Activated naive CD8-positive, alpha-beta T cell treated with anti-CD3 and anti-CD28 coated beads, Interleukin-2, amount 10 ng/mL, durations not matched to agents 7 days and 5 days (primary cell): ENCODE measurements at regions not wholly inside any gene's neighbourhood (a gene's known extent, or its start where the extent isn't known, plus 50 kb on each side); places are given as distances from the start of the nearest gene placed in this dataset.
"Not testable (repeated sequence)": the region's sequence is repeated elsewhere in the genome, so short reads cannot be mapped to it uniquely, and the experiment has no call there.

Source experiments
- ATAC-seq: fragments of 150-1000 bp; cut with Tn5 transposase; one replicate; pipeline ENCODE4 v1.10.0; 2021; ENCODE audit warnings: low read depth, moderate library complexity
- POLR2A ChIA-PET: fragments of 350-600 bp; sonication (Branson Sonifier 250); formaldehyde crosslinking; loops from one replicate; lab custom pipeline; 2021; ENCODE audit warnings: antibody characterized with exemption; lab: Charles Lee
- DNase-seq: peaks from one replicate; pipeline ENCODE4 v3.0.0; 2021
- H3K27ac Mint-ChIP-seq: one replicate; pipeline ENCODE4 v1.8.0; 2022; ENCODE audit warnings: mild to moderate bottlenecking, mixed read lengths
- H3K27me3 Mint-ChIP-seq: one replicate; pipeline ENCODE4 v1.8.0; 2022; ENCODE audit warnings: mild to moderate bottlenecking, moderate library complexity, mixed read lengths
- H3K36me3 Mint-ChIP-seq: one replicate; pipeline ENCODE4 v1.8.0; 2021; ENCODE audit warnings: mild to moderate bottlenecking, mixed read lengths
- H3K4me1 Mint-ChIP-seq: one replicate; pipeline ENCODE4 v1.8.0; 2021; ENCODE audit warnings: mixed read lengths
- H3K4me3 Mint-ChIP-seq: one replicate; pipeline ENCODE4 v1.8.0; 2022; ENCODE audit warnings: mild to moderate bottlenecking, moderate library complexity, mixed read lengths
- H3K9me3 Mint-ChIP-seq: one replicate; pipeline ENCODE4 v1.8.0; 2021; ENCODE audit warnings: mixed read lengths

DNA sequence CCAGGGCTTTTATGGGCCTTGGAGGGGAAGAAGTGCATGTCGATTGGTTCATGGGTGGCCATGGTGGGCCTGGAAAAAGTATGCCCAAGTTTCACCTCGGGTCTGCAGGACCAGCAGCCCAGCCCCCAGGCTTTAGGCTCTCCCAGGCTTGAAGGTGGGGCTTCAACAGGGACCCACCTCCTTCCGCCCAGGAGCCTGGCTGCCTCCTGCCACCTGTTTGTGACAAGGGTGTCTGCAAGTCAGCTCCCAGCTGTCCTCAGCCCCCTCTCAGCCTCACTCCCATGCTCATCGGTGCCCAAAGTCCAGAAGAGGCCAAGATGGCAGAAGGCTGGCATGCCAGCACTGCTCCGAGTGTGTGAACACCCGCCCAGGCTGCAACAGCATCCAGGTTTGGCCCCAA is 1063.2 kb upstream of the ACO1 start:
- DNase-seq, result no peak
- POLR2A ChIA-PET, result no interaction called here
- Mint-ChIP-seq H3K9me3 (no peaks in the 10 kb centered on the region), H3K27me3 (no peaks in the 10 kb centered on the region), H3K4me1 (peaks cover 7% of the 10 kb centered on the region), H3K27ac (no peak overlapping the region), H3K4me3 (no peak overlapping the region), H3K36me3 (no peaks in the 10 kb centered on the region)
- no peak for ATAC-seq

DNA sequence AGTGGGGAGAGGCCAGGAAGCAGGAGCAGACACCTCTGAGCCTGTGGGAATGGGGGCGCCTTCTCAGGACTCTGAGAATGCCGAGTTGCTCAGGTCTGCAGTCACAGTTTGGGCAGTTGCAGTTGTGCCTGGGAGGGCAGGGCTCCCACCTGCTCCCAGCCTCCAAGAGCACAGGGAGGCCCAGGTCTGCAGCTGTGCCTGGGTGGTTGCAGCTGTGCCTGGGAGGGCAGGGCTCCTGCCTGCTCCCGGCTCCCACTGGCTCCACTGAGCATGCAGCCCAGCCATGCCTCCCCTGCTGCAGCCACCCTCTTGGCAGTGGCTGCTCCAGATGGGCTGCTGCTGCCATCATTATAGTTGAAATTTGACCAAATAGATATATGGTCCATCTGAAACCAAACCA is 1062.8 kb upstream of the ACO1 start:
- Mint-ChIP-seq H3K4me1 (peaks cover 7% of the 10 kb centered on the region), H3K9me3 (peaks cover 3% of the 10 kb centered on the region), H3K27me3 (no peaks in the 10 kb centered on the region), H3K4me3 (no peak overlapping the region), H3K27ac (no peak overlapping the region), H3K36me3 (no peaks in the 10 kb centered on the region)
- POLR2A ChIA-PET, result no interaction called here
- DNase-seq (no peak), ATAC-seq (no peak)

DNA sequence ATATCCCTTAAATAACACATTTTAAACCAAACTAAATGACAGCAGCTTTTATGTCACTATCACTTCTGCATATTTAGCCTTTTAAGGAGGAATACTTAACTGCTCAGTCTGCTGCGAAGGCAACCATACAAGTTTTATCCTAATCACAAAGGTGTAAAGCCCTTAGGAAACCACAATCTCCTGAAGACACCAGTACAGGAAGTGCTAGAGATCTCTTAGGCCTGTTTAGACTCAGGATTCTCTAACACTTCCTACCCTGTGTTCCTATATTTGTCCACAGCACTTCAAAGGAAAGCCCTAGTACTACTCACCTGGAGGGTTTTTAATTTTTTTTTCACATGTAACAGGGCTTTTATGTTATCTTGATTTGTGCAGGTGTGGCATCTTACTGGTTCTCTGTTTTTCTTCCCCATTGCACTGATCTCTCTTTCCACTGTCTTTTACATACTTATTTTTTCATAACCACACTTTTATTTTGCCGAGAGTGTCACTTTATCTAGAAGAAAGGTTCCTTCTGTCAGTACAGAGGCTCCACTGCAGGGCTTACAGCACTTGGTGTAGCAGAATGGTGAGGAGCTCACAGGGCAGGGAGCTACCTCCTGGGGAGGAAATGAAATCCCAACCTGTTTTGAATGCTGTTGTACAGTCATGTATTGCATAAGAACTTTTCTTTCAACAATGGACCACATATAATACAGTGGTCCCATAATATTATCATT is 1060.6 kb upstream of the ACO1 start:
- Mint-ChIP-seq H3K4me3 (no peak overlapping the region), H3K4me1 (peaks cover 7% of the 10 kb centered on the region), H3K27ac (peak overlapping the region; percentile 30), H3K9me3 (peaks cover 9% of the 10 kb centered on the region), H3K27me3 (no peaks in the 10 kb centered on the region), H3K36me3 (peaks cover 2% of the 10 kb centered on the region)
- DNase-seq (no peak), ATAC-seq (peak; percentile 52)
- POLR2A ChIA-PET, result no interaction called here

DNA sequence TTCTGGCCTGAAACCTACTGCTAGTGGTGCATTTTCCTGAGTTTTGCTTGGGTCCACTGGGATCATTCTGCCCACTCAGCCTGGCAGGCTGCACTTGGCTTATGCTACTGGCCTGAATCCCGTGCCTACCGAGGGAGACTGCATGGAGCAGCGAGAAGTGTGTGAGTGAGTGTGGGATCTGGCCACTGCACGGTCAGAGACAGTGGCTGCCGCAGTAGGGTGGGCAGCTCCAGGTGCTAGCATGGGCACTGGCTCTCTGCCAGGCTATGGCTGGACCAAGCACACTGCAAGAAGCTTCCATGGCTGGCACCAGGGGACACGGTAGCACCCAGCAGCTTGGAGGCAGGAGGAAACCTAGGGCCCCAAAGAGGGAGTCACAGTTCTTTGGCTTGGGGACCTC is 1058.7 kb upstream of the ACO1 start:
- Mint-ChIP-seq H3K36me3 (peaks cover 2% of the 10 kb centered on the region), H3K4me1 (peaks cover 7% of the 10 kb centered on the region), H3K4me3 (no peak overlapping the region), H3K27me3 (no peaks in the 10 kb centered on the region), H3K9me3 (peaks cover 9% of the 10 kb centered on the region), H3K27ac (no peak overlapping the region)
- no peak for DNase-seq
- no peak for ATAC-seq
- POLR2A ChIA-PET, result no interaction called here

DNA sequence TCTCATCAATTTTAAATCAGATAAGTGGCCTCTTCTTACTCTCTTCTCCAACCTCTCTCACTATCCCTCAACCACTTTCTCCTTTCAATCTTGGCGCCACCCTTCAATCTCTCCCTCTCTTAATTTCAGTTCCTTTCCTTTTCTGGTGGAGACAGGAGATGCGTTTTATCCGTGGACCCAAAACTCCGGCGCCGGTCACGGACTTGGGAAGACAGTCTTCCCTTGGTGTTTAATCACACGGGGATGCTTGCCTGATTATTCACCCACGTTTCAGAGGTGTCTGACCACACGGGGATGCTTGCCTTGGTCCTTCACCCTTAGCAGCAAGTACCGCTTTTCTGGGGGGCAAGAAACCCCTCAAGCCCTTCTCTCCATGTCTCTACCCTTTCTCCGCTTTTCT is 1057.6 kb upstream of the ACO1 start:
- H3K4me1 Mint-ChIP-seq, H3K4me3 Mint-ChIP-seq, ATAC-seq, DNase-seq, H3K27me3 Mint-ChIP-seq, POLR2A ChIA-PET, H3K36me3 Mint-ChIP-seq, H3K27ac Mint-ChIP-seq, H3K9me3 Mint-ChIP-seq: not testable (repeated sequence)

DNA sequence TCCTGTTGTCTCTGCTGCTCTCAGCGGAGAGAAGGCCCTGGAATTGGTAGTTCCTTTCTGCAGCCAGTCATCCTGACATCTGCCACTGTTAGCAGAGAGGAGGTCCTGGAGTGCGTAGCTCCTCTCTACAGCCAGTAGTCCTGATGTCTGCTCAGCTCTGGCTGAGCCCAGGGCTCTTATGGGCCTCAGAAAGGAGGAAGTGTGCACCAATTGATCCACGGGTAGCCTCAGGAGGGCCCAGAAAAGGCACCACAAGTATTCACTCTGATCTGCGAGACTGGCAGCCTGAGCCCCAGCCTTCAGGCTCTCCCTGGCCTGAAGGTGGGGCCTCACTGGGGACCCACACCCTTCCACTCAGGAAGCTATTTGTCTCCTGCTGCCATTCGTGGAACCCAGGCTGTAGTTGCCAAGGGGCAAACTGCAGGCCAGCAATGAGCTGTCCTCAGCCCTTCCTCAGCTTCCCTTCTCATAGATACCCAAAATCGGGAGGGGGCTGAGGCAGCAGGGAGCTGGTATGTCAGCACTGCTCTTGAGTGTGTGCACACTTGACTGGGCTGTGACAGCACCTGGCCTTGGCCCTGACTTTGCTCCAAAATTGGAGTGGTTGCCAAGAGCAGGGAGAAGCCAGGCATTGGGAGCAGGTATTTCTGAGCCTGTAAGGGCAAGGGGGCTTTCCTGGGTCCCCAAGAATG is 1049.5 kb upstream of the ACO1 start:
- no peaks in the 10 kb centered on the region for H3K27me3 Mint-ChIP-seq
- H3K9me3 Mint-ChIP-seq, result no peaks in the 10 kb centered on the region
- no peak for DNase-seq
- no peak overlapping the region for H3K4me3 Mint-ChIP-seq
- H3K4me1 Mint-ChIP-seq, result peaks cover 7% of the 10 kb centered on the region
- H3K27ac Mint-ChIP-seq, result peak overlapping the region; percentile 49
- no peaks in the 10 kb centered on the region for H3K36me3 Mint-ChIP-seq
- ATAC-seq, result no peak
- POLR2A ChIA-PET, result no interaction called here

DNA sequence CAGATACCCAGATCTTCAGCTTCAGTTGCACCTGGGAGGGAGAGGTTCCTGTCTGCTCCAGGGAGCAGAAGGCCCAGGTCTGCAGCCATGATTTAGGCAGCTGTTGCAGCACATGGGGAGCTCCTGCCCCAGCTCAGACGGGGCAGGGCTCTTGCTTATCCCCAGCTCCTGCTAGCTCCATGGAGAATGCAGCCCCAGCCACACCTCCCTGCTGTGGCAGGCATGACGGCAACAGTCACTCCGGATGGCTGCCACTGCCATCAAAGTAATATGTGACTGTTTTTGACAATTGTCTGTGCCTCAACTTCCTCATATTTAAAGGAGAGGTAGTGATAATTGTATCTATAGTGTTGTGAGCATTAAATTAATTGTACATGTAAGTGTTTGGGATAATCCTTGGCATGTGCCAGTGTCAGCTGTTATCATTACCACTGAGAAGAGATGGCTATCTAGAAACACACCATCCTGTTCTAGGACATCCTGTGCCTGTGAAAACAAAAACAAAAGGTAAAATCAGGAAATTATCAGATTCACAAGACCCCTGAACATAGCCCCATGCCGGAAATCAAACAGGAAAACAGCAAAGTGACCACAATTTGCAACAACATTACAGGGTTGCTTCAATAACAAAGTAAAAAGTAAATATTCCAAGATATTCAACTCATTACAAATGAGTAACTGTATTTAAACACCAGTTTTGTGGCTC is 1048.8 kb upstream of the ACO1 start:
- Mint-ChIP-seq H3K27ac (peak overlapping the region; percentile 66), H3K4me1 (peaks cover 7% of the 10 kb centered on the region), H3K36me3 (no peaks in the 10 kb centered on the region), H3K9me3 (no peaks in the 10 kb centered on the region), H3K4me3 (no peak overlapping the region), H3K27me3 (no peaks in the 10 kb centered on the region)
- no peak for ATAC-seq
- DNase-seq, result no peak
- POLR2A ChIA-PET, result interaction anchor here (0.7 kb wide), 1 partner anchor 1180 kb away, joined by 3 read pairs; no protein-coding TSS in a partner anchor

DNA sequence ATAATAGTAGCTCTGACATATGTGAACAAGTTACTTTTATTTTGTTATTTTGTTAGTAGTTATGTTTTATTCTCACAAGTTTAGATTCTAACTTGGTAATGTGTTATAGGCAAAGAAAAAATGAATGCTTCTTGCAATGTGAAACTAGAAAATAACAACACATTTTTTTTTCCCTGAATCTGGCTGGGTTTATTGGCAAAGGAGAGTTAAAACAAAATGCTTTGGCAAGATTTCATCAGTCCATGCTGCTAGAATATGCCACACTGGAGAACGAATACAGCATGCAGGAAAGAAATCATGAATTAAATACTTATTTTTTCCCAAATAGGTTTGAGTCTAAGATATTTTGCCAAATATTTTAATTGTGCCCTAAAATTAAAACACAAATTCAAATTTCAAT is 1048.1 kb upstream of the ACO1 start:
- no peak overlapping the region for H3K27ac Mint-ChIP-seq
- H3K4me3 Mint-ChIP-seq, result no peak overlapping the region
- H3K27me3 Mint-ChIP-seq, result no peaks in the 10 kb centered on the region
- POLR2A ChIA-PET, result interaction anchor here (0.7 kb wide), 1 partner anchor 1180 kb away, joined by 3 read pairs; no protein-coding TSS in a partner anchor
- no peaks in the 10 kb centered on the region for H3K36me3 Mint-ChIP-seq
- H3K4me1 Mint-ChIP-seq, result peaks cover 7% of the 10 kb centered on the region
- H3K9me3 Mint-ChIP-seq, result no peaks in the 10 kb centered on the region
- DNase-seq, result no peak
- no peak for ATAC-seq

DNA sequence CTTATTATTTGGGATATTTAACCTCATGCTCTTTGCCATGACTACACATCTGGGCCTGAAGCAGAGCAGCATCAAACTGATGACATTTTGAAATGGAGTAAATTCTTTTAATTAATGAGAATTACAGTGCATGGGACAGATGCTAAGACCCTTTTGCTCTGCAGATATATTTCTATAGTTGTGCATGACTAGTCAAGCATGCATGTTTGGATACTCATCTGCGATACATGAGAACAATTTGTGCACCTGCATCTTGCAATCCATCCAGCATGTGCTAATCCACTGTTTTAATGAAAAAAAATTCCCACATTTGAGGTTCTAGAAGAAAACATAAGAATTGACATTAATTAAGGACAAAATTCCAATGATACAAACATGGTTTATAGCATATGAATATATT is 1047.6 kb upstream of the ACO1 start:
- POLR2A ChIA-PET, result no interaction called here
- Mint-ChIP-seq H3K27ac (no peak overlapping the region), H3K36me3 (no peaks in the 10 kb centered on the region), H3K27me3 (no peaks in the 10 kb centered on the region), H3K4me1 (peaks cover 7% of the 10 kb centered on the region), H3K9me3 (no peaks in the 10 kb centered on the region), H3K4me3 (no peak overlapping the region)
- DNase-seq (no peak), ATAC-seq (no peak)

DNA sequence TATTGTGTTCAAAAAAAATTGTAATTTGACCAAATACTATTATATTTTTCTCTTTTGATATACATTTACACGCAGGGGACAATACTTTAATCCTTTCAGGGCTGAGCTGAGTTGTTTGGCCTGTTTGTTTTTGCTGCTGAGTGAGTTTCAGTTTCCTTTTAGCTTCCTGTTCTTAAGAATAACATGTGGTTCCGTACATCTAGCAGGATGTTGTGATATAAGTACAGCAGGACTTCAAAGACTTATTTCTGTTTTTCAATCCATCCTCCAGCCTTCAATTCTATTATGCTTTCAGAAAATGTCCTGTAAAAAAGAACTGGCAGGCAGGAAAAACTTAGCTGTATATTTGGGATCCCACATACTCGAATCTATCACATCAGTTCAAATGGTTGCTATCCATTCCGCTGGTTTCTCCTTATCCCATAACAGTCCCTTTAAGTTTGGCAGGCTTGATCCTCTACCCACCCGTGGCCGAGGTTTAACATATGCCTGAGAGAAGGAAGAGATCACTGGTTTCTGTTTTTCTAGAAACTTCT is 1037.3 kb upstream of the ACO1 start:
- H3K9me3 Mint-ChIP-seq, result peaks cover 9% of the 10 kb centered on the region
- H3K27me3 Mint-ChIP-seq, result no peaks in the 10 kb centered on the region
- peak overlapping the region; percentile 82 for H3K4me3 Mint-ChIP-seq
- POLR2A ChIA-PET, result no interaction called here
- DNase-seq, result no peak
- H3K27ac Mint-ChIP-seq, result peak overlapping the region; percentile 97
- H3K4me1 Mint-ChIP-seq, result peaks cover 25% of the 10 kb centered on the region
- H3K36me3 Mint-ChIP-seq, result peaks cover 18% of the 10 kb centered on the region
- peak; percentile 99 for ATAC-seq

DNA sequence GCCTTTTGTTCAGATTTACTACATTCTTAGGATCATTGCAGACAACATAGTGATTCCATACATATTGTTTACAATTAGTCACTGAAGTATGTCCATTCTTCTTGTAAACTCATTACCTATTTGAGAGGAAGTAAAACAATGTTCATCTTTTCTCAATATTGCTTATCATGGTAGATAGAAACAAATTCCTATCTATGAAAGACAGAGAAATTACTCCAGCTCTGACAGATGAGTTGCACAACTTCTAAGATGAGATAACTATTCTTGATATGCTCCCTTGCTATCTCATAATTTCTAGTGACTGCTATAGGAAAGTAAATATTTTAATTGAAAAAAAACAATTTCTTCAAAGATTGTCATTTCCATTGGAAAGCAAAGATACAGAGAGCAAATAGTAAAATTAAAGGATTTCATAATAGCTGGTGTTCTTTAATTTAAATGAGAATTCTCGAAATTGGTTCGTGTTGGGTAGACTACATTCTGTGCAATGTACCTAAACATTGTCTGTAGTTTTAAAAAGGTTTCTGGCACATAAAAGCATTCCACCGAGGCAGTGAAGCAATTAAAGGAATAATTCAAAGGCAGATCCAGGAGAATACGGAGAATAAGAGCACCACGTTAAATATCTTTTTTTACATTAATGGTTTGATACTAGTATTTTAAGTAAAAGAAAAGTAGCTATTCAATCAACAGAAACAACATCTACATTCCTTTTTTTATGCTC is 1029.1 kb upstream of the ACO1 start:
- POLR2A ChIA-PET, result no interaction called here

DNA sequence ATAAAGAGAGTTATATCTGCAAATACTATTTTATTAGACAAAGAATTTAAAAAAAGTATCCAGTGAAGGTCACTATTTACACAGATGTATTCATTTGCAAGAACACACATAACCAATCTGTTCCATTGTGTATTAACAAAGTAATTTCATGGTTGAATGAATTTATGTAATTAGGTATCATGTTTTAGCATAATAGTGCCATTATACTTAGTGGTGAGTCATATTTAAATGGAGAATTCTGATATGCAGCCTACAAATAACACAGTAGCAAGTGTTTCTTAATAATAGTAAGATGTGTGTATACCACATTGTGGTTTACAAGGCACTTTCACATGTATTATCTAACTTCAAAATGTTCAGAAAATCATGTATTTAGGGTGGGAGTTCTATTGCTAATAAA is 1028.5 kb upstream of the ACO1 start:
- Mint-ChIP-seq H3K27ac (no peak overlapping the region), H3K36me3 (no peaks in the 10 kb centered on the region), H3K4me1 (no peaks in the 10 kb centered on the region), H3K27me3 (no peaks in the 10 kb centered on the region), H3K9me3 (peaks cover 1% of the 10 kb centered on the region), H3K4me3 (no peak overlapping the region)
- no peak for DNase-seq
- POLR2A ChIA-PET, result no interaction called here
- ATAC-seq, result no peak

More for the DNA sequence above, 1029.1 kb upstream of the ACO1 start:
- no peak for DNase-seq
- no peaks in the 10 kb centered on the region for H3K27me3 Mint-ChIP-seq
- ATAC-seq, result no peak
- H3K4me3 Mint-ChIP-seq, result no peak overlapping the region
- no peak overlapping the region for H3K27ac Mint-ChIP-seq
- no peaks in the 10 kb centered on the region for H3K4me1 Mint-ChIP-seq
- no peaks in the 10 kb centered on the region for H3K36me3 Mint-ChIP-seq
- H3K9me3 Mint-ChIP-seq, result peaks cover 1% of the 10 kb centered on the region

DNA sequence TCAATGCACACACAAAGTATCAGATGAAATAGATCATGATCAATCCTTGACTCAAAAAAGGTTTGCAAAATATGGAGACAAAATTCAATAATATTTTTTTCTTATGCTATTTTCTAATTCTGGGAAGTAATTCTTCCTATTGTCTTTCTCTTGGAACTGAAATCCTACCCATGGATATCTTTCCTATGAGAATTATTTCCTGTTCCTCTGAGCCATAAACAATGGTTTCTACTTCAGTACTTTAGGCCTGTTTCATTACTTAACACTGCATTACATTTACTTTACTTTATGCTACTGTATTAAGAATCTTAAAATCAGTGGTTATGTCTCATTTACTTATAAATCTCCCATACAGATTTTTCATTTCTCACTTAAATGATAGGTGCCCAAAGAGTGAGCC is 1025.4 kb upstream of the ACO1 start:
- H3K36me3 Mint-ChIP-seq, result no peaks in the 10 kb centered on the region

More for the DNA sequence above, 1025.4 kb upstream of the ACO1 start:
- Mint-ChIP-seq H3K27me3 (no peaks in the 10 kb centered on the region), H3K4me1 (no peaks in the 10 kb centered on the region), H3K4me3 (no peak overlapping the region), H3K9me3 (peaks cover 3% of the 10 kb centered on the region), H3K27ac (no peak overlapping the region)
- POLR2A ChIA-PET, result no interaction called here
- ATAC-seq (no peak), DNase-seq (no peak)
